Transverse colon (tissue), 3 donors: ENCODE measurements at regions not wholly inside any gene's neighbourhood (a gene's known extent, or its start where the extent isn't known, plus 50 kb on each side); places are given as distances from the start of the nearest gene placed in this dataset.

Source experiments
- EP300 ChIP-seq: sonication (generic); formaldehyde crosslinking; IDR thresholded peaks from one replicate; pipeline ENCODE4 v1.6.1; 2017; ENCODE audit warnings: antibody characterized with exemption, low read depth
- POLR2A ChIP-seq: fragments of 450-650 bp; IDR thresholded peaks from one replicate; pipeline ENCODE4 v1.6.1; 2016; ENCODE audit warnings: antibody characterized with exemption, mild to moderate bottlenecking, moderate library complexity
- TF ChIP-seq, protein P1 (sequence below), 5 experiments: fragments of 200-600 bp in 3 of 5; fragments of 450-650 bp in 2 of 5; sonication (generic) in 3 of 5; IDR thresholded peaks; 1 replicate in 2 of 5; 2 replicates in 3 of 5; pipeline ENCODE4 v1.5.1; 2016 to 2017; ENCODE audit warnings: antibody characterized with exemption in 5 of 5, inconsistent platforms in 3 of 5, mild to moderate bottlenecking in 2 of 5, moderate library complexity in 1 of 5

- TF ChIP-seq, protein P1, sequence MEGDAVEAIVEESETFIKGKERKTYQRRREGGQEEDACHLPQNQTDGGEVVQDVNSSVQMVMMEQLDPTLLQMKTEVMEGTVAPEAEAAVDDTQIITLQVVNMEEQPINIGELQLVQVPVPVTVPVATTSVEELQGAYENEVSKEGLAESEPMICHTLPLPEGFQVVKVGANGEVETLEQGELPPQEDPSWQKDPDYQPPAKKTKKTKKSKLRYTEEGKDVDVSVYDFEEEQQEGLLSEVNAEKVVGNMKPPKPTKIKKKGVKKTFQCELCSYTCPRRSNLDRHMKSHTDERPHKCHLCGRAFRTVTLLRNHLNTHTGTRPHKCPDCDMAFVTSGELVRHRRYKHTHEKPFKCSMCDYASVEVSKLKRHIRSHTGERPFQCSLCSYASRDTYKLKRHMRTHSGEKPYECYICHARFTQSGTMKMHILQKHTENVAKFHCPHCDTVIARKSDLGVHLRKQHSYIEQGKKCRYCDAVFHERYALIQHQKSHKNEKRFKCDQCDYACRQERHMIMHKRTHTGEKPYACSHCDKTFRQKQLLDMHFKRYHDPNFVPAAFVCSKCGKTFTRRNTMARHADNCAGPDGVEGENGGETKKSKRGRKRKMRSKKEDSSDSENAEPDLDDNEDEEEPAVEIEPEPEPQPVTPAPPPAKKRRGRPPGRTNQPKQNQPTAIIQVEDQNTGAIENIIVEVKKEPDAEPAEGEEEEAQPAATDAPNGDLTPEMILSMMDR (IDR thresholded peaks at IDR 0.05) = no peak
- no peak for TF ChIP-seq POLR2A
- TF ChIP-seq EP300 = no peak
Measured at GRCh38 chr15:96549136-96549535, 218.6 kb downstream of the NR2F2 start.
